ENCODE measurements at regions not wholly inside any gene's neighbourhood (a gene's known extent, or its start where the extent isn't known, plus 50 kb on each side); places are given as distances from the start of the nearest gene placed in this dataset.

DNA sequence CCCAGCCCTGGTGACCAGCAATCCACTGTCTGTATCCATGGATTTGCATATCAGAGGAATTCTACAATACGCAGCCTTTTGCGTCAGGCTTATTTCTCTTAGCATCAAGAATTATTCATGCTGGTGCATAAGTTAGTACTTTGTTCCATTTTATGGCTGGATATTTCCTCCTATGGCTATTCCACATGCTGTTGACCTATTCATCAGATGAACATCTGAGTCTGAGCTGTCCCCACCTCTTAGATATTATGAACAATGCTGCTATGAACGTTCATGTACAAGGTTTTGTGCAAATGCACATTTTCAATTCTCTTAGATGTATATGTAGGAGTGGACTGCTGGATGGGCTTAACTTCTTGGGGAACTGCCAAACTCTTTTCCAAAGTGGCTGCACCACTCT lies 79.0 kb upstream of the CST7 start:
- Histone ChIP-seq H3K79me2 (ENCODE audit: low read depth) (no peaks in the 10 kb centered on the region), H3K4me2 (no peak overlapping the region), H2AFZ (no peak overlapping the region), H3K4me3 (no peak overlapping the region), H3K4me1 (replicated peaks; ENCODE audit: insufficient read depth) (no peaks in the 10 kb centered on the region), H3K9me3 (ENCODE audit: insufficient read depth, low read depth) (no peaks in the 10 kb centered on the region), H3F3A (ENCODE audit: insufficient read depth, low read depth) (no peaks in the 10 kb centered on the region), H3K27ac (no peak overlapping the region), H3K36me3 (ENCODE audit: low read depth) (no peaks in the 10 kb centered on the region), H3K9me2 (ENCODE audit: insufficient read depth) (no peaks in the 10 kb centered on the region), H4K20me1 (ENCODE audit: insufficient read depth) (no peaks in the 10 kb centered on the region), H3K27me3 (ENCODE audit: insufficient read depth, low read depth) (no peaks in the 10 kb centered on the region; the same call in 1 of the 2 replicates)
- ChIA-PET POLR2A (ENCODE audit: unreplicated experiment) (no interaction called here), CTCF (no interaction called here)
- intact Hi-C loops (cut with micrococcal nuclease; ENCODE audit: unreplicated experiment) = no loop called here
- DNase-seq = no peak
- no TSS peak for BruUV-seq (replicated peaks)
- TF ChIP-seq, protein P1, sequence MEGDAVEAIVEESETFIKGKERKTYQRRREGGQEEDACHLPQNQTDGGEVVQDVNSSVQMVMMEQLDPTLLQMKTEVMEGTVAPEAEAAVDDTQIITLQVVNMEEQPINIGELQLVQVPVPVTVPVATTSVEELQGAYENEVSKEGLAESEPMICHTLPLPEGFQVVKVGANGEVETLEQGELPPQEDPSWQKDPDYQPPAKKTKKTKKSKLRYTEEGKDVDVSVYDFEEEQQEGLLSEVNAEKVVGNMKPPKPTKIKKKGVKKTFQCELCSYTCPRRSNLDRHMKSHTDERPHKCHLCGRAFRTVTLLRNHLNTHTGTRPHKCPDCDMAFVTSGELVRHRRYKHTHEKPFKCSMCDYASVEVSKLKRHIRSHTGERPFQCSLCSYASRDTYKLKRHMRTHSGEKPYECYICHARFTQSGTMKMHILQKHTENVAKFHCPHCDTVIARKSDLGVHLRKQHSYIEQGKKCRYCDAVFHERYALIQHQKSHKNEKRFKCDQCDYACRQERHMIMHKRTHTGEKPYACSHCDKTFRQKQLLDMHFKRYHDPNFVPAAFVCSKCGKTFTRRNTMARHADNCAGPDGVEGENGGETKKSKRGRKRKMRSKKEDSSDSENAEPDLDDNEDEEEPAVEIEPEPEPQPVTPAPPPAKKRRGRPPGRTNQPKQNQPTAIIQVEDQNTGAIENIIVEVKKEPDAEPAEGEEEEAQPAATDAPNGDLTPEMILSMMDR (conservative IDR thresholded peaks at IDR 0.05) = no peak
- no peak for TF ChIP-seq EZH2 (IDR thresholded peaks at IDR 0.05; ENCODE audit: low read depth)

DNA sequence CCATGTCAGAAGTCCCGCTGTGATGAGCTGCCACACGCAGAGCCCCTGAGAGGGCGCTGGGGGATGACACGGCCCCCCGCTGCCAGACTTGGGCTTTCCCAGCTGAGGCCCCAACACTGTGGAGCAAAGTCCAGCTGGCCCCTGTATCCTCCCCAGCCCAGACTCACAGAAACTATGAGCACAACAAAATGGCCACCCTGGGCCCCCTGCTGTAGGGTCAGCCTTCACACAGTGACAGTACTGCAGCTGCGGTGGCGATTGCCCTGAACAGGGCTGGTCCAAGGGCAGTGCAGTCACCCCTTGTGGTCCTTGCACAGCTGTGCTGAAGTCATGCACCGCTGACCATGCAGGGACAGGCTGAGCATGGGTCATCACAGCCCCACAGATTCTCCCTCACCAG lies 78.2 kb upstream of the CST7 start:
- Histone ChIP-seq H3K79me2 (ENCODE audit: low read depth) (no peaks in the 10 kb centered on the region), H3K4me1 (replicated peaks; ENCODE audit: insufficient read depth) (no peaks in the 10 kb centered on the region), H2AFZ (no peak overlapping the region), H3K36me3 (ENCODE audit: low read depth) (no peaks in the 10 kb centered on the region), H3F3A (ENCODE audit: insufficient read depth, low read depth) (no peaks in the 10 kb centered on the region), H3K27me3 (ENCODE audit: insufficient read depth, low read depth) (no peaks in the 10 kb centered on the region; the same call in 1 of the 2 replicates), H3K9me2 (ENCODE audit: insufficient read depth) (no peaks in the 10 kb centered on the region), H4K20me1 (ENCODE audit: insufficient read depth) (no peaks in the 10 kb centered on the region), H3K9me3 (ENCODE audit: insufficient read depth, low read depth) (no peaks in the 10 kb centered on the region), H3K4me2 (no peak overlapping the region), H3K4me3 (no peak overlapping the region), H3K27ac (no peak overlapping the region)
- no peak for DNase-seq
- POLR2A ChIA-PET (ENCODE audit: unreplicated experiment) = no interaction called here
- TF ChIP-seq, protein P1 (conservative IDR thresholded peaks at IDR 0.05) = no peak
- no peak for TF ChIP-seq EZH2 (IDR thresholded peaks at IDR 0.05; ENCODE audit: low read depth)
- BruUV-seq (replicated peaks) = no TSS peak
- CTCF ChIA-PET = no interaction called here
- intact Hi-C loops (cut with micrococcal nuclease; ENCODE audit: unreplicated experiment) = no loop called here

DNA sequence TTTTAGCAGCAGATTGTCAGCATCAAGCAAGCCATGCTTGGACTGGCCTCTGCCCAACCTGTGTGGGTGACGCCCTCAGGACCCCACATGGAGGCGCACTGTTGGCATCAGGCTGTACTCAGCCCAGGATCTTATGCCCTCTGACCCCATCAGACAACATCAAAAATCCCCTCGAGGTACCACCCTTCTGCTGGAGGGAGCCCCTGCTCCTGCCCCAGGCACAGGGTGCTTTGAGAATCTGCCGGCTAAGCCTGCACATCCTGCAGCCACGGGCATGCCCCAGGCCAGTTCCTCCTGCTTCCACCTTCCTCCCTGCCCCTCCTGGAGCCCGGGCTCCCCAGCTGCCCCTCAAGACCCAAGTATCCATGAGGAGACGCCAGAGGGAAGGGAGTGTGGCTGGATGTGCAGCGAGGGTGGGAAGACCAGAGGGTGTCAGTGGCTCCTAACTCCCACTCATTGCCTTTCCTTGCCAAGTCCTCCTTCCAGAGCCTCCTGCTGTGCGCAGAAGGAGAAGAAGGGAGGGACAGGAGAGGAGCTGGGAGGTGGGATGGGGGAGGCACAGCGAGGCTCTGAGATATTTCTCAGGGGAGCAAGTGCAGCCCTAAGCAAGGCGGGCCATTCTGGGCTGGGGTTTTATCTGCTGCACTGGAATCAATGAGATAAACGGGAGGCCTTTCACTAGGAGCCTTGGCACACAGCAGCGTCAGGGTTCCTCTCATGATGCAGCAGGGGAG lies 77.4 kb upstream of the CST7 start:
- Histone ChIP-seq H4K20me1 (ENCODE audit: insufficient read depth) (no peaks in the 10 kb centered on the region), H2AFZ (no peak overlapping the region), H3K9me2 (ENCODE audit: insufficient read depth) (no peaks in the 10 kb centered on the region), H3F3A (ENCODE audit: insufficient read depth, low read depth) (no peaks in the 10 kb centered on the region), H3K36me3 (ENCODE audit: low read depth) (no peaks in the 10 kb centered on the region), H3K27me3 (ENCODE audit: insufficient read depth, low read depth) (no peaks in the 10 kb centered on the region; the same call in 1 of the 2 replicates), H3K4me3 (no peak overlapping the region), H3K9me3 (ENCODE audit: insufficient read depth, low read depth) (no peaks in the 10 kb centered on the region), H3K27ac (no peak overlapping the region), H3K4me1 (replicated peaks; ENCODE audit: insufficient read depth) (no peaks in the 10 kb centered on the region), H3K4me2 (no peak overlapping the region), H3K79me2 (ENCODE audit: low read depth) (no peaks in the 10 kb centered on the region)
- no peak for DNase-seq
- no peak for TF ChIP-seq EZH2 (IDR thresholded peaks at IDR 0.05; ENCODE audit: low read depth)
- TF ChIP-seq, protein P1 (conservative IDR thresholded peaks at IDR 0.05) = no peak
- no TSS peak for BruUV-seq (replicated peaks)
- intact Hi-C loops (cut with micrococcal nuclease; ENCODE audit: unreplicated experiment) = no loop called here
- POLR2A ChIA-PET (ENCODE audit: unreplicated experiment) = no interaction called here
- CTCF ChIA-PET = no interaction called here

Measured in PC-9 (cell line).